RKO (cell line): ENCODE measurements at regions not wholly inside any gene's neighbourhood (a gene's known extent, or its start where the extent isn't known, plus 50 kb on each side); places are given as distances from the start of the nearest gene placed in this dataset.

Experiments
- DNase-seq: peaks from one replicate; pipeline ENCODE4 v3.0.0-alpha.2; 2016; ENCODE audit warnings: low spot score

GRCh38 chr3:26522919-26523318 lies 99.7 kb upstream of the LRRC3B start:
- DNase-seq, result no peak

GRCh38 chr3:26525013-26525412 lies 97.6 kb upstream of the LRRC3B start:
- DNase-seq, result no peak

DNA sequence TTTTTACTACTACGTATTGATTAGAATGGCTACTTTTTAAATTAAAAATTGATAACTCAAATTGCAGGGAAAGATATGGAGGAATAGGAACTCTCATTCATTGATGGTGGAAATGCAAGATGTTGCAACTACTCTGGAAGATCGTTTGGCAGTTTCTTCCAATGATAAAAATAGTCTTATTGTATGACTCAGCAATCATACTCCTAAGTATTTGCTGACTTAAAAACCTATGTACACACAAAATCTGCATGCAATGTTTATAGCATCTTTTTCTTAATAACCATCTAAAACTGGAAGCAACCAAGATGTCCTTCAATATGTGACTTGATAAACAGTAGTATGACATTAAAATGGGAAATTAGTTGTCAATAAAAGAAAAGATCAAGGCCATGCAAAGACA lies 87.4 kb upstream of the LRRC3B start:
- no peak for DNase-seq

DNA sequence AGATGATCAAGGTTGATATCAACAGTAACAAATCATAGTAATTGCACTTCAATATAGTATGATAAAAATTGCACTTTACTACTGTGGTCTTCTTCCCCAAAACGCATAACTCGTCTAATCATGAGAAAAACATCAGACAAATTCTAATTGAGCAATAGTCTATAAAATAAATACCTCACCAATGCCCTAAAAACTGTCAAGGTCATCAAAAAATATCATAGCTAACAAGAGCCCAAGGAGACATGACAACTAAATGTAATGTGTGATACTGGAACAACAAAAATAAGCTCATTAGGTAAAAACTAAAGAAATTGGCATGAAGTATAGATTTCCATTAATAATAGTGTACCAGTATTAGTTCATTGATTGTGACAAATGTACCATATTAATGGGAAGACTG lies 85.6 kb upstream of the LRRC3B start:
- DNase-seq, result no peak

DNA sequence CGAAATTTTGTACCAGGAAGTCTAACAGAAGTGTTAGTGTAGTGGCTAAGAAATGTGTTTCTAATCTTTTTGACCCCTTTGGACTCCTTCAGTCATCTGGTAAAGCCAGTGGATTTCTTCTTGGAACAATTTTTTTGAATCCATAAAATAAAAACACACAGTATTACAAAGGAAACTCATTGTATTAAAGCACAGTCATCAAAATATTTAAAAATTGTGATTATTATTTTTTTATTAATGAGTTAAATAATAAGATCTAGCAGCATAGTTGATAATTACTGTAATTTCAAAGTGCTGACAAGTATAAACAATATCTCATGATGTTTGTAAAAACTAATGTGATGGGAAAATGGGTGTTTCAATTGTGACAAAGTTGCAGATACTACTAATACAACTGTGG lies 72.2 kb upstream of the LRRC3B start:
- DNase-seq, result no peak

GRCh38 chr3:26556637-26557036 lies 65.9 kb upstream of the LRRC3B start:
- no peak for DNase-seq

DNA sequence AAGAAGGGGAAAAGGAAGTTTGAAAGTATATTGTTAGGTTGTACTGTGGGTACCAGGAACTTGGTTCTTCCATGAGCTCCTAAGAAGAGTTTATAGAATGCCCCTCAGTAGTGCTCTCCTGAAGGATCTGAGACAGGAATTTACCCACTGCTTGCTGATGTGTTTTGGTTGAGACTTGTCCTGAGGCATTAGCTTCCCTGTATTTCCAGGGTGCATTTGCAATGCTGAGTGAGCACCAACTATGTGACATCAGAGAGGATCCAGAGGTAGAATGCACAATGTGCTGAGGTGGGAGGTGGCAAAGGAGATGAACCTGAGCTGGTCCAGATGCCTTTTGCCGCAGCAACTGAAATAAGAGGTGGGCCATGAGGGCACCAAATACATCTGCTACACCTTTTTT lies 64.3 kb upstream of the LRRC3B start:
- no peak for DNase-seq

DNA sequence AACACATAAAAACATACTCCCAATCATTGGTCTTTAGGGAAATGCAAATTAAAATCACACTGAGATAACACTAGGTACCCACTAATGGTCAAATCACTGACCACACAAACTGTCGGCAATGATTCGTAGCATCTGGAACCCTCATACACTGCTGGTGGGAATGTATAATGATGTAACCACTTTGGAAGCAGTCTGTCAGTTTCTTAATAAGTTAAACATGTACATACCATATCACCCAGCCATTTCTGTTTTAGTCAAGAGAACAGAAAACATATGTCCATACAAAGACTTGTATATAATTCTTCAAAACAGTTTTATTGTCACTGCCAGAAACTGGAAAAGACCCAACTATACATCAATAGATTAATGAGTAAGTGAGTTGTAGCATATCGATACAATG lies 63.3 kb upstream of the LRRC3B start:
- no peak for DNase-seq

DNA sequence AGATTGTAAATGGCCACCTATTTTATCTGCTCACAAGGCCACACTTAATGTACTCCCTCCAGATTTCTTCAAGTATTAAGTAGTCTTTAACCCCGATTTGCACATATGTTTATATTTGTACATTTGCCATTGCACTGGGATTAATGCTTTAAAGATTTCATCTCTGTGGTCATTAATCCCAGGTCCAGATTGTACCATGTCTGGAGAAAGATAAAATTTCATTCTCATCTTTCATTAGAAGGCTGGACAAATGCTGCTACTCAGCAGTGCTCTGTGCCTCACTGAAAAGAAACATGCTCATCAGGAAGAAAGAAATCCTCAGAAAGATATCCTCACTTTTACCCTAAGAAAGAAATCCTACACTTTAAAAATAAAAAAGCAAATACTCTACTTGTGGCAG lies 62.5 kb upstream of the LRRC3B start:
- DNase-seq, result no peak

DNA sequence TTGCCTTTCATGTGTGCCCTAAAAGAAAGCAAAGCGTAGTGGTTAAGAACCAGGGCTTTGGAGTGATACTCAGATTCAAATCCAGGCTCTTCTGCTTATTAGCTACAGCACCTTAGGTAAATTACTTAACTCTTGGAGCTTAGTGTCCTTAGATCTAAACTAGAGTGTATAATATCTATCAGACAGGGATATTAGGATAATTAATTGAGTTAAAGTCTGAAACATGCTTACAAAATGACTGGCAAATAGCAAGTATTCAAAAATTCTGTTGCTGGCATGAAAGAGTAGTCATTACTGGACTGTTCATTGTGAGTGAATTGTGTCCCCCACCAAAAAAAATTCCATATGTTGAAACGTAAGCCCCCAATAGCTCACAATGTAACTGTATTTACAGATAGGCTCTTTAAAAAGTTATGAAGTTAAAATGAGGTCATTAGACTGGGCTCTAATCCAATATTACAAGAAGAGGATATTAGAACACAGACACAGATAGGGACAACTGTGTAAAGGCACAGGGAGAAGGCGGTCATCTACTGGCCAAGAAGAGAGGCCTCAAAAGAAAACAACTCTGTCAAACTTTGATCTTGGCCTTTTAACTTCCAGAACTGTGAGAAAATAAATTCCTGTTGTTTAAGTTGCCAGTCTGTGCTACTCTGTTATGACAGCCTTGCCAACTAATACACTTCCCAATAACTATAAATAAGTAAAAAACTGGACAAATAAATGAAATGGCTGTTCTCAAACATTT lies 60.4 kb upstream of the LRRC3B start:
- DNase-seq, result no peak
